ENCODE measurements at regions not wholly inside any gene's neighbourhood (a gene's known extent, or its start where the extent isn't known, plus 50 kb on each side); places are given as distances from the start of the nearest gene placed in this dataset.

DNA sequence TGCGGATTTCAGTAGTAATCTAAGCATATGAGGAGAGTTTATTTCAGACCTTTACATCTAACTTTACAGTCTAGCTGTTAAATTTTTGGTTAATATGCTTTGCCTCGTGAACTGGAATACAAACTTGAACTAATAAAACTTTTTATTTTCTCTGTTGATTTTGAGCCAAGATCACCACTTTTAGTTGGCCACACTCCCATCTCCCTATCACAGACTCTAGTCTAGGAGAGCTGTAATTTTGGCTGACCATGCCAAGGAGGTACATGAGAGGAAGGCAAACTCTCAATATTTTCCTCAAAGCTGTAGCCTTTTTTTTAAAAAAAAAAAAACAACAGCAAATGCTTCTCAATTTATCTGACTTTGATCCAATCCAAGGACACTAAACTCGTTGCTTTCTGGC, 597.5 kb upstream of the PCDH7 start:
- TF ChIP-seq POLR2AphosphoS5 (IDR thresholded peaks at IDR 0.05) (no peak), REST (IDR thresholded peaks at IDR 0.05; ENCODE audit: borderline replicate concordance) (no peak), TAF1 (IDR thresholded peaks at IDR 0.05; ENCODE audit: low read depth) (no peak), EP300 (conservative IDR thresholded peaks at IDR 0.05; ENCODE audit: poor library complexity, severe bottlenecking) (no peak), EZH2 (IDR thresholded peaks at IDR 0.05; ENCODE audit: borderline replicate concordance, insufficient read depth, low read length, poor library complexity, severe bottlenecking) (no peak), RAD21 (conservative IDR thresholded peaks at IDR 0.05) (no peak)
- TF ChIP-seq, protein P1, sequence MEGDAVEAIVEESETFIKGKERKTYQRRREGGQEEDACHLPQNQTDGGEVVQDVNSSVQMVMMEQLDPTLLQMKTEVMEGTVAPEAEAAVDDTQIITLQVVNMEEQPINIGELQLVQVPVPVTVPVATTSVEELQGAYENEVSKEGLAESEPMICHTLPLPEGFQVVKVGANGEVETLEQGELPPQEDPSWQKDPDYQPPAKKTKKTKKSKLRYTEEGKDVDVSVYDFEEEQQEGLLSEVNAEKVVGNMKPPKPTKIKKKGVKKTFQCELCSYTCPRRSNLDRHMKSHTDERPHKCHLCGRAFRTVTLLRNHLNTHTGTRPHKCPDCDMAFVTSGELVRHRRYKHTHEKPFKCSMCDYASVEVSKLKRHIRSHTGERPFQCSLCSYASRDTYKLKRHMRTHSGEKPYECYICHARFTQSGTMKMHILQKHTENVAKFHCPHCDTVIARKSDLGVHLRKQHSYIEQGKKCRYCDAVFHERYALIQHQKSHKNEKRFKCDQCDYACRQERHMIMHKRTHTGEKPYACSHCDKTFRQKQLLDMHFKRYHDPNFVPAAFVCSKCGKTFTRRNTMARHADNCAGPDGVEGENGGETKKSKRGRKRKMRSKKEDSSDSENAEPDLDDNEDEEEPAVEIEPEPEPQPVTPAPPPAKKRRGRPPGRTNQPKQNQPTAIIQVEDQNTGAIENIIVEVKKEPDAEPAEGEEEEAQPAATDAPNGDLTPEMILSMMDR (IDR thresholded peaks at IDR 0.05; ENCODE audit: poor library complexity, severe bottlenecking): no peak

Measured in neural cell (in vitro differentiated cells).